GM19351 (cell line): ENCODE measurements at regions not wholly inside any gene's neighbourhood (a gene's known extent, or its start where the extent isn't known, plus 50 kb on each side); places are given as distances from the start of the nearest gene placed in this dataset.

Source experiments
- ATAC-seq: cut with Tn5 transposase; IDR thresholded peaks from one replicate; pipeline ENCODE4 v1.9.1; 2021; ENCODE audit warnings: mild to moderate bottlenecking, moderate library complexity; ENCODE audit not compliant: unreplicated experiment

DNA sequence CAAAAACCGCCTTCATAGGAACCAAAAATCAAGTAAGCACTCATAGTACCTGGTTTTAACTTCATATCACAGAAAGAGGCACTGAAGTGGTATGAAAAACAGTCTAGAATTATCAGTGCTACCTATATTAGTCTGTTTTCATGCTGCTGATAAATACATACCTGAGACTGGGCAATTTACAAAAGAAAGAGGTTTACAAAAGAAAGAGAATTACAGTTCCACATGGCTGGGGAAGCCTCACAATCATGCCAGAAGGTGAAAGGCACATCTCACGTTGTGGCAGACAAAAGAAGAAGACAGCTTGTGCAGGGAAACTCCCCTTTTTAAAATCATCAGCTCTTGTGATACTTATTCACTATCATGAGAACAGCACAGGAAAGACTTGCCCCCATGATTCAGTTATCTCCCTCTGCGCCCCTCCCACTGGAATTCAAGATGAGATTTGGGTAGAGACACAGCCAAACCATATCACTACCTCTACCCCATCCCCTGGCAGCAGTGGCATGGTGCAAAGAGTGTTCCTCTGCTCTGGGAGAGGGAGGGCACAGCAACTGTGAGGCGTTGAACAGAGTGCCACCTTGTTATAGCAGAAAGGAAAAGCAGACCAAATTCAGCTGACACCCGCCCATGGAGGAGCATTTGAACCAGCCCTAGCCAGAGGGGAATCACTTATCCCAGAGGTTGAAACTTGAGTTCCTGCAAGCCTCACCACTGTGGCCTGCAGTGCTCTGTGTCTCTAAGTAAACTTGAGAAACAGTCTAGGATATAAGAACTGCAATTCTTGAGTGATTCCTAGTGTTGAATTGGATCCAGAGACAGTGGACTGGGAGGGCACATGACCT lies 61.9 kb upstream of the PTPRZ1 start:
- ATAC-seq: no peak

DNA sequence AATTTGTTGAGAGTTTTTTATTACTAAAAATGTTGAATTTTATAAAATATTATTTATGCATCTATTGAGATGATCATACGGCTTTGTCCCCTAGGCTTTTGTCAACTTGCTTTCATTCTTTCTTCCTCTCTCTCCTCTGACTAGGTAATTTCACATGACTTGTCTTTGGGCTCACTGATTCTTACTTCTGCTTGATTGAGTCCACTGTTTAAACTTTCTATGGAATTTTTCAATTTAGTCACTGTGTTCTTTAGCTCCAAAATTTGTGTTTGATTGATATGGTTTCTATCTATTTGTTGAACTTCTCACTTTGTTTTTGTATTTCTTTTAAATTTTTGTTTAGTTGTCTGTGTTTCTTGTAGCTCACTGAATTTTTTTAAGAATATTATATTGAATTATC lies 65.9 kb upstream of the PTPRZ1 start:
- ATAC-seq: no peak

DNA sequence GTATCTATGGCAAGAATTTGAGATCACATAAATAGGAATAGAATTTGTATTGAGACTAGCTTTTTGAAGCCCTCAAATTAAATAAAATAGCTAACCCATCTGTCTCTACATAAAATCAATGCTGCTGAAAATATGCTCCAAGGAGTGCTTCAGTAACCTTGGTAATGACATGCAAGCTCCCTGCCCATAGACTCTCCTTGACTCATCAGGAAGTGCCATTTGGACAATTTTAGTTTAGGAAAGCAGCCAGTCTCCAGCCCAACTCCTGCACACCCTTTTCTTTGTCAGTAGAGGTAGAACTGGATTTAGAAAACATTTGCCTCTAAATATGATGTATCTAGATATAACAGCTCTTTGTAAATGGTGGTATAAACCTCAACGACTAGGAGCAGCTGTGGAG lies 69.9 kb upstream of the PTPRZ1 start:
- no peak for ATAC-seq

DNA sequence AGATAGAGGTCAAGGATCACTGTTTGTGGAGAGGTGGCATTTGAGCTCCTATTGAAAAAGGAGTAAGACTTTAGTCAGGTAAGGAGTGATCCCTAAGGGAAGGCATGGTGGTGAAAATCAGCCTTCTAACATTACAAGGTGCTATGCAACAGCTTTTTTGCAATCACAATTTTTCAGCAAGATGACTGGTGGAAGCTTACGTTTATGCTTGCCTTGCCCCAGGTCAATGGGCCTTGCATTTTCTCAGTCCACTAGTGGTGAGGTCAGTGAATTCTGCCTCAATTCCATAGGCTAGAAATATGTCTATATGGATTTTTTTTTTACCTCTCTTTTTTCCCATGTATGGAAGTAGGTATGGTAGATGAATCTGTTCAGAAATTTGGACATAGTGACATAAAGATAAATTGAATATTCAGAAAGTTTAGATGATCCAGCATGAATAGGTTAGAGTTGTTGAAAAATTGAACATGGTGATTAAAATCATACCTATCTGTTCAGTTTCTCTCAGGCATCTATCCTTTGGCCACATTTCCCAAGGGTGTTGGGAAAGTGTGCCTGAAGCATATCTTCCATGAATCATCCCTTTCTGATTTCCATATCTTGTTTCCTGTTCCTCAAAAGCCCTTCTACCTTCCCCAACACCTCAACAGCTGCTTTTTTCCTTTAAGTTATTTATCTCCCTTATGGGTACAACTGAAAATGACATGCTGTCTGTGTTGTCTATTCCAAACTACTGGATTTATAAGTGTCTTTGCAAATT lies 71.9 kb upstream of the PTPRZ1 start:
- no peak for ATAC-seq

DNA sequence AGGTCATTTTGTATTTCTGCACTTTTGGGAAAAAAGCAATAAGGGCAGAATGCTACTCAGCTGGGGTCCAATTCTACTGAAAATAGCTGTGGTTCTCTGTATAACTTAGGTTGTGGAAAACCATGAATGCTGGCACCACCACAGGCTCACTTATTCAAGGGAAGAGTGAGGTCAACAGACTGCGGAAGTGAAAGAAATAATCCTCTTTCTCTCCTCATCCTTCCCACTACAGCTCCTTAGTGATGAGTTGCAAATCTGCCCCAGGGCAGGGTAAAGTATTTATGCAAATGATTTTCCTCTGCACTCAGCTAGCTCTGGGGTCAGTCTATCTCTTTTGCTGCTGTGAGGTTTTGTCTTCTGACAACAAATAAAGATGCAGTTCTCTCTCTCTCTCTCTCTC lies 74.1 kb upstream of the PTPRZ1 start:
- no peak for ATAC-seq

DNA sequence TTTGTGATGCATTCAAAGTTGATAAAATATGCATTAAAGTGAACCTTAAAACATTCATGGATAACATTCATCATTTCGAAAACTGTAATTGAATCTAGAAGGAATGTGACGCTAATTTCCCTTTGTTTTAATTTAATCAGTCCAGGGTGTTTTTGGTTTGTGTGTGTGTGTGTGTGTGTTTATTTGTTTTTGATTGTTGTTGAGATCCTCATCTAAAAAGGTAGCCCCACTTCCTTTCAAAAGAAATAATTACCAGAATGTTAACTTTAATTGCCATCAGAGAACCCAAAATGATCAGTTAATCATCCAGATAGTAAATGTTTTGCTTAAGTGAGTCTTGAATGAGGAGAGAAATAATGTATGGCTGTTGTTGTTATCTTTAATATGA lies 74.5 kb upstream of the PTPRZ1 start:
- ATAC-seq: no peak

DNA sequence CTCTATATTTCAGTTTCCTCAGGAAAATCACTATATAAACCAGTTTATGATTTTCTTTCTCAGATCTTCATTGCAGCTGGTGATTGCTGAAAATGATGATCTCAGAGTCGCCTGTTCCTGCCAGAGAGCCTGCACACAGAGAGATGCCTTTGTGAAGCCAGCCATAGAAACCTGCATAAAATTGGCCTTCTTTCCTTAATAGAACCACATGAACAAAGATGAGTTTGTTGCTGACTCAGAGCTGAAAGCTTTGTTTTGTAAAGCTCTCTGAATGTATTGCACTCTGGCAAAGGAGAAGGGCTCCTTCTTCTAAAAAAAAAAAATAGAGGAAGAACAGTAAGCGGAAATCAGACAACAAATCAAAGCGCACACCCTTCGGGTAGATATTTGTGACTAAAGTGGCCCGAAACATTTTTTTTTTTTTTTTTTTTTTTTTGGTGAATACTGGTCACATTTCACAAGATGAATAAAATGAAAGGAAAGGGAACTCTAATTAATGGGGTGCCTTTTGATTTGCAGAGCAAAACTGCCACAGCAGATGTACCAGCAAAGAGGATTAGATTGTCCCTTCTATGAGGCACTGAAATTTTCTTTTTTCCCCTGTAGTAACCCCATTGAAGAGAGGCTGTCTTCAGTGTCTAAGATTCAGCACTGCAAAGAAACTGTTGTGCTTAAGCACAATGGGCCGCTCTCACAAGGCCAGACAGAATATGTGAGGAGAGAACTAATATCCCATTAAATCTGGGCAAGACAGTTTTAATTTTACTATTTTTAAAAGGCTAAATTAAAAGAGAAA lies 75.1 kb upstream of the PTPRZ1 start:
- no peak for ATAC-seq

DNA sequence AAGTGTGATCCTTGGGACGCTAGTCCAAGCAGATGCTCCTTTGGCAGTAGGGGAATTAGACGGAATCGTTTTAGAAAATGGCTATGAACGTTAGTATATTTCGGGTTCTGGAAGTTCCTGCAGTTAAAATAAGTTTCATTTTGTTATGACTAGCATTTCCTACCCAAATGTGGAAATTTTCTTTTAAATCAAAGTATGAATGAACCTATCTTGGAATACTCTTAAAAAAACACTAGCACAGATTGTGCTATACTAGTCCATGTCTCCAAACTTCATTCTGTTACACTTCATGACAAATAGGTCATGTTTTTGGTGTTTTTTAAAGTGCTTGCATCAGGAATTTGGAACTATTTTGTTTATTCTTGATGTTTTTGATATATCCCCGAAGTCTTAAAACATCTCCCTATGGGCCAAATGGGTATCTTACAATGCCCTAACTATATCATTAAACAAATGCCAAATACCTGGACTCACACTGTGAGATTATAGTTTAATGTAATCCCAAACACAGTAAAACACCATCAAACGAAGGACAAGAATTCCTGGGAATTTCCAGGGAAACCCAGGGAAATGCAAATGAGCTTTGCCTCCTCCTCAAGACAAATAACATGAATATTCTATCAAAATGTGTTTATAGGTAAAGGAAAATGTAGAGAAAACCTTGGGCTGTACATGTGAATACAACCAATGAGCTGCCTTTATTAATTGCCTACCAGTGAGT lies 75.9 kb upstream of the PTPRZ1 start:
- no peak for ATAC-seq

DNA sequence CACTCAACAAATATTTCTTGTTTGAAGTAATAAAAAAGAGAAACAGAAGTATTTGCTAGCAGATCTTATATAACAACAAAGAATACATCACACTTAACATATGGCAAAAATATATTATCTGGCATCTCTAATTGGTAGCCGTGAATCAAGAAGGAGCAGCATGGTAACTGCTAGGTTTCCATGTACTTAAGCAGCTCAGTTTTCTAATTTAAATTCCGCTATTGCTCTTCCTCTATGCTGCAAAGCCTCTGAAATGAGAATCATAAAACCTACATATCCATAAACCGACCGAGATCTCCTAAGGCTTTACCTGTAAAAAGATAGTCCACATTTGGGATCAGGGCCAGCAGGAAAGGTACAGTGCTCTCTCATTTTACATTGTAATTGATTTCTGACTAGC lies 76.6 kb upstream of the PTPRZ1 start:
- ATAC-seq: no peak

DNA sequence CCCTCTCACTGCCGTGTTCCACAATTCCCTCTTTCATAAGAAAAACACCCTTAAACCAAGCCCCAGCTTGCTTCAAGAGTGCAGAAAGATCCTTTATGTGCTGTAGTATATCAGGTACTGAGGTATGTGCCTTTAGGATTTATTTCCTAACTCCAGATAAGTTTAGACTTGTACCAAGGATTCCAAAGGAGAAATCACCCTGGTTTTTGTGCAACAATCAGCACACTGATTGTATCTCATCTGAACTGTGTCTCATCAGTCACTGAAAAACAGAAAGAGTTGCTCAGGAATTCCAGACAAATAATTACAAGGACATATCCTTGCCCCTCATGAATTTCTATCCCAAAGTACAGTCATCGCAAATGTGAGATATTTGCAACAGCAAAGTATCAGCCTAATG lies 77.2 kb upstream of the PTPRZ1 start:
- ATAC-seq: no peak

DNA sequence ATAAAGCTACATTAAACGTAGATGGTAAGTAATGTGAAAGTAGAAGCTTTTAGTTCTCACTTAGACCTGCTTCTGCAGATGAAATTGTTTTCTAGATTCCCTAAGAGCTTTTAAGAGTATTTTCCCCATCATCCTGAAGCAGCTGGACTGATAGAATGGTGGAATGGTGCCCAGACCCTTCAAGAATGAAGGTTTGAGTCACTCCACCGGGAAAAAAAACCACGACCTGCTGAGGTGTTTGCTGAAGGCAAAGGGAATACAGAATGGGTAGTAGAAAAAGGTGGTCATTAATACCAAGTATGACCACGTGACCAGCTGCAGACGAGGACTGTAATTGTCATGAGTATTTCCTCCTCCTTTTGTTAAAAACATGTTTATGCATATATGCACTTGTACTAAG lies 79.2 kb upstream of the PTPRZ1 start:
- ATAC-seq: no peak

DNA sequence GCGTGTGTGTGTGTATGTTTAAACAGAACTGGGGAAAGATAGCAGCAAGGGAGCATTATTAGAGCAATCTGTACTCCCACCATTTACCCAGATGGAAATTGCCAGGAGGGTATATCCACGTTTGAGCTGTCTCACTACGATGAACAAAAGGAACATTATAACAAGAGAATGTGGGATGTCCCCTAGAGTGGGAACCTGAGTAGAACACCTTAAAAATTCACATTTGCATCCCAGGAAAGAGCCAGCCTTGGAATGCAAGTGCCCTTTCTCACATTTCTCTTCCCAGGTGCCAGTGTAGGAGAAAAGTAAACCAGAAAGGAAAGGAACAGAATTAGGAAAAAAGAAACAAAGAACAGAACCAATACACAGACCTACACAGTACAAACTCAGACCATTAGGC lies 95.3 kb upstream of the PTPRZ1 start:
- no peak for ATAC-seq

DNA sequence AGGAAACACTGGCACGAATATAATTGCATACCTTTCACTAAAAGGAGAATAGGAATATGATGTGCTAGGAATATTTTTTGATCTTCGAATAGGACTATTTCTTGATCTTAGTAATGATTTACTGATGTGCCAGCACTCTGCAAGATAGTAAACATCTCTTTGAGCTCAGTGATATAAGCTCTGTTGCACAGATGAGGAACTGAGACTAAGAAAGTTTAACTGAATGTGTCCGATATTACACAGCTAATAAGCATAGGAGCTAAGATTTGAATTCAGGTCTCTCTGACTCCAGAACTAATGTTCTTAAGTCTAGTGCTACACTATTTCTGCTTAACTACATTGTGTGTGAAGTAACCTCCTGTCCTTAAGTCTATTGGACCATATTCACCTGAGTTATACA lies 98.4 kb upstream of the PTPRZ1 start:
- ATAC-seq: peak; percentile 77

DNA sequence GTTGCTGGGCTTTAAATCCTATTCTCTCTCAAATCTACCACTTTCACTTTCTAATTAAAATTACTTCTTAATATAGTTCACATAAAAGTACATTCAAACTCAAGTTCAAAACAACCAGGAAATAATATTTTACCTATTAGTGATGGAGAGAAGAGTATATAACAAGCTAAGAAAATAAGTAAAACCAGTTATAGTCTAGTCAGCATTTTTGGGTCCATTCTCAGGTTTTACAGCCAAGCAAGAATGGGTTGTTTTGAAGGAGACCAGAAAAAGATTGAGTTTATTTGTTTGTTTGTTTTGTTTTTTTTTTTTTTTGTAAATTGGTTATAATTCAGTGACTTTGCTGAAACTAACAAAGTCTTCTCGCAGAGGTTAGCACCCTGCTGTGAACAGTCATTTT lies 106.3 kb upstream of the PTPRZ1 start:
- no peak for ATAC-seq

DNA sequence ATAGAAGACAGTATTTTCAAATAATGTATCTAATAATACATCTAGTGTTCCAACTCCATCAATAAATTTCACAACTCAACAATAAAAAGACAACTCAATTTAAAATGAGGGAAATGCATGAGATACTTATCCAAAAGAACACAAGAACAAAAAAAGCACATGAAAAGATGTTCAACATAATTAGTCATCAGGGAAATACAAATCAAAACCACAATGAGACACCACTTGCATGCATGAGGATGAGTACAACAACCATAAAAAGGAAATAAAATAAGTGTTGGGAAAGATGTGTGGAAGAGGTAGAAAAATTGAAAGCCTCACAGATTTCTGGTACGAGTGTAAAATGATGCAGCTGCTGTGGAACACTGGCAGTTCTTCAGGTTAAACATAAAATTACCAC lies 111.6 kb upstream of the PTPRZ1 start:
- ATAC-seq: no peak

DNA sequence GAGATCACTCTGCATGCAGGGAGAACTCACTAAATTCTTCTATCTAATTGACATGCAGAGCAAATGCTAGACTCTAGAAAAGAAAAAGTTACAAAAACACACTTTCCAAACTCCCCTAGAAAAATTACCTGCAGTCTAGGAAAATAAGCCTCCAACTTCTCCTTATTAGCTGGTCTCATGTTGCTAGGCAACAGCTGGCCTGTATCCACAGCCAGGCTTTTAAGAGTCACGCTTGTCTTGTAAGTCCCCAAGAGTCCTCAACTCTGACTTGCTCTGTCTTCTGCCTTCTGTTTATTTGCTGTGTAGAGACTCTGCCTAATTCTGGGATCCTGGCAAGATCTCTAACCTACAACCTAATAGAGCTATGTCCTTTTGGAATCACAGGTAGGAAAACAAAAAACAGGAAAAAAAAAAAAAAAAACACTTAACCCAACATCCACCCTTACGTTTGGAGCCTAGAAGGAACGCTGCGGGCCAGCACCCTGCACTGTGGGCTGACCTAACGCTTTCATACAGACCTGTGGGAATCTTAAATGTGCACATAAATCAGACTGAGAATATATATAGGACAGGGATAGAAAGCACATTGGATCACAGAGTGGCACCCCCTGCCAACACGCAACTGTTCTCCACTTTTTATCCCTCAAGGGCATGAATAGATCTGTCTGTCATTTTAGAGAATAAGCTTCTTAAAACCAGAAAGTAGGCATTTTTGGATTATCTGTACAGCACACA lies 117.0 kb upstream of the PTPRZ1 start:
- no peak for ATAC-seq

DNA sequence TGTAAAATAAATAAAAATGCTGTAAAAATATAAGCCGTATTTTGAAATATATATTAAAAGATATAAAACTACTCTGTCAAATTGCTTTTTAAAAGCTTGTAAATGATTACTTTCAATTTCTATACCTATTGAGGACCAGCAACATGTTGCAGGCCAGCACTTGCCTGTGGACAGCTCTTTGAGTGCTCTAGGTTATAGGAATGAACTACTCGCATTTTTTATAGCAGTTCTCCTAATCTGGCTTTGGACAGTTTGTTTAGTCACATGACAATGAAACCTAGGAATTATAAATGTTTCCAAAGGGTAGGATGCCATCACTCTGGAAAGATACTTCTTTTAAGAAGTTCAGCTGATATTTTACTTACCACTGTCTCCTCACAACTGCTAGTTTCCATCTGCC lies 117.7 kb upstream of the PTPRZ1 start:
- ATAC-seq: no peak

DNA sequence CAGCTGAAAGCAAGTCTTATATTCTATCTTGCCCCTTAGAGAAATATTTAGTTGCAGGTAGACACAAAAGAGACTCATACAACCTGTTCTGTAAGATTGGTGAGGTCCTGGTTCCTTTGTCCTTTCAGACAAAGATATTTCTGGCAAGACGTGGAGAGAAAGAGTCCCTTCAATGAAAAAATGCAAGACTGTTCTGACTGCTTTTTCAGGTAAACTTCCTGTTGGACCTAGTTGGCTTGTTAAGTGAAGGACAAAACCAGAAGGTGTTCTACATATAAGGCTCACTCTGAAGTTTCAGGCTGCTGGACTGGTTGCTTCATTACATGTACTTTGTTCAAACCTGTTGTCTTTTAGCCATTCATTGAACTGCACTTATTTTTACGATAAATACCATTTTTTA lies 119.0 kb upstream of the PTPRZ1 start:
- ATAC-seq: no peak

DNA sequence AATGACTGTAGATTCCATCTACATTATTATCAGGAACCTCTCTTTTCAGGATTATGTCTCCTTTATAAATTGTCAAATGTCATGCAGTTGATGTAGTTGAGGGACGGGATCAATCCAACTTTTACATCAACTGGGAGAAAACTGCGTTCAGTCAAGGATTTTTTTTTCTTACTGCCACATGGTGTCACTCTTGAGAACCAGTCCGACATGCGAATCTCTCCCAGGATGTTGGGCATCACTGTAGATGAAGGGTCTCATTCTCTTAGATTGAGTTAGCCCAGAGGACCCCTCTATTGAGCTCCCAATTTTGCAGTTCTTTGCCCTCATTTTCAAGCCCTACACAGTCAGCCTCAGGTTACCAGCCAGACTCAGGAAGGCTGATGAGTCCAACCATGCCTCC lies 120.3 kb upstream of the PTPRZ1 start:
- ATAC-seq: peak; percentile 47

DNA sequence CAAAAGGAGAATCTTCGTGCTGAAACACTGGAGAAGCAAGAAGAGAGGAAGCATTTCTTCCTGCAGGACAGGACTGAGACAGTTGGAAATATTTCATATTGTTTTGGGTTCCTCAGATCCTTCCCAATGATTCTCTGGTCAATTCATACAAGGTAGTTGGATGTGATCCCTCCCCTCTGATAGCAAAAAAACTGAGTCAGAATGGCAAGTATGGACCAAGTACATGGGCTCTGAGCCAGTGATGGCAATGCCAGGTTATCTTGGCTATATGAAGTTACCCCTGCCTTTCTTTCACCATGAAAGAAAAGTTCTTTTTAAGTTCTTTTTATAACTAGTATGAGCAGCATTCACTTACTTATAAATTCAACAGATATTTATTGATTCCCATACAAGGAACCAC lies 124.4 kb upstream of the PTPRZ1 start:
- ATAC-seq: no peak
